MCF 10A (cell line): ENCODE measurements at regions not wholly inside any gene's neighbourhood (a gene's known extent, or its start where the extent isn't known, plus 50 kb on each side); places are given as distances from the start of the nearest gene placed in this dataset.

ENCODE experiments used
- BruUV-seq: library from RNA; stranded (reverse); fragments of 400-500 nt; replicated peaks from 2 replicates; lab custom pipeline; 2021; lab: Mats Ljungman, UMichigan
- CTCF ChIA-PET: fragments of 300-600 bp; sonication (Branson Sonifier 250); formaldehyde crosslinking; extraction: SDS; loops from one replicate; lab custom pipeline; 2021; ENCODE audit warnings: antibody characterized with exemption, inconsistent platforms; lab: Yijun Ruan, JAX
- POLR2A ChIA-PET: fragments of 300-600, 350-650 bp; sonication (Branson Sonifier 250); formaldehyde crosslinking; extraction: SDS; loops from one replicate; lab custom pipeline; 2020; ENCODE audit warnings: antibody characterized with exemption, inconsistent platforms; lab: Yijun Ruan, JAX
- DNase-seq: peaks from one replicate; pipeline ENCODE4 v3.0.0-alpha.2; 2018; ENCODE audit not compliant: unreplicated experiment
- H3K27ac Mint-ChIP-seq: one replicate; pipeline ENCODE4 v1.8.0; 2022; ENCODE audit warnings: mild to moderate bottlenecking, low read depth, mixed read lengths; ENCODE audit not compliant: unreplicated experiment
- H3K27me3 Mint-ChIP-seq: one replicate; pipeline ENCODE4 v1.8.0; 2022; ENCODE audit warnings: mixed read lengths; ENCODE audit not compliant: insufficient read depth, unreplicated experiment
- H3K36me3 Mint-ChIP-seq: one replicate; pipeline ENCODE4 v1.8.0; 2022; ENCODE audit warnings: mild to moderate bottlenecking, moderate library complexity, mixed read lengths; ENCODE audit not compliant: insufficient read depth, unreplicated experiment
- H3K4me1 Mint-ChIP-seq: one replicate; pipeline ENCODE4 v1.8.0; 2022; ENCODE audit warnings: mixed read lengths; ENCODE audit not compliant: insufficient read depth, unreplicated experiment
- H3K4me3 Mint-ChIP-seq: one replicate; pipeline ENCODE4 v1.8.0; 2022; ENCODE audit warnings: mild to moderate bottlenecking, moderate library complexity, mixed read lengths; ENCODE audit not compliant: unreplicated experiment
- H3K9me3 Mint-ChIP-seq: one replicate; pipeline ENCODE4 v1.8.0; 2022; ENCODE audit warnings: mixed read lengths; ENCODE audit not compliant: unreplicated experiment
- intact Hi-C: fragments of 100-400 bp; cut with micrococcal nuclease; formaldehyde crosslinking; loops from 2 replicates; pipeline ENCODE4 v1.14.1; 2022
- TF ChIP-seq, protein P1 (sequence below): fragments of 200-600 bp; IDR thresholded peaks from one replicate; pipeline ENCODE4 v1.8.0; 2022; ENCODE audit warnings: antibody characterized with exemption, mild to moderate bottlenecking; ENCODE audit not compliant: unreplicated experiment

DNA sequence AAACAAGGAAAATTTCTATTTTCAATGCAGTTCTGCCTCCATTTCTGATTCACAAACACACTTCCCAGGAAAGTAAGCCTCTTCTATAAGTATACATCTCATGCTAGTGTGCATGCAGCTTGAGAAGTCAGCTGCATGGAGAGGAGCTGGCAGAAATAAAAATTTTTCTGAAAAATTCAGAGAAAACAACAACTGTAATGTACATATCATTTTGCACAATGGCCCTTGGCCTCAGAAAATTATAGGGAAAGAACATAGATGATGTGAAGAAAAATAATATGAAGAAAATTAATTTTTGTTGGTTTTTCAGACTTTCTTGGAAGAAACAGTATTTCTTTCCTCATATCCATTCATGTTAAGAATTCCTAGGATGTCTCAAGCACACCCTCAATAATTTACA lies 277.8 kb upstream of the ADRA1B start:
- Mint-ChIP-seq H3K4me1 (no peaks in the 10 kb centered on the region), H3K9me3 (no peaks in the 10 kb centered on the region), H3K27ac (no peak overlapping the region), H3K27me3 (no peaks in the 10 kb centered on the region), H3K4me3 (no peak overlapping the region), H3K36me3 (no peaks in the 10 kb centered on the region)
- intact Hi-C loops: no loop called here
- CTCF ChIA-PET: interaction anchor here (0.8 kb wide), 1 partner anchor 26 kb away, joined by 3 read pairs; no protein-coding TSS in a partner anchor
- POLR2A ChIA-PET: interaction anchor here (0.7 kb wide), 1 partner anchor 460 kb away, joined by 3 read pairs; no protein-coding TSS in a partner anchor
- no peak for DNase-seq
- TF ChIP-seq, protein P1, sequence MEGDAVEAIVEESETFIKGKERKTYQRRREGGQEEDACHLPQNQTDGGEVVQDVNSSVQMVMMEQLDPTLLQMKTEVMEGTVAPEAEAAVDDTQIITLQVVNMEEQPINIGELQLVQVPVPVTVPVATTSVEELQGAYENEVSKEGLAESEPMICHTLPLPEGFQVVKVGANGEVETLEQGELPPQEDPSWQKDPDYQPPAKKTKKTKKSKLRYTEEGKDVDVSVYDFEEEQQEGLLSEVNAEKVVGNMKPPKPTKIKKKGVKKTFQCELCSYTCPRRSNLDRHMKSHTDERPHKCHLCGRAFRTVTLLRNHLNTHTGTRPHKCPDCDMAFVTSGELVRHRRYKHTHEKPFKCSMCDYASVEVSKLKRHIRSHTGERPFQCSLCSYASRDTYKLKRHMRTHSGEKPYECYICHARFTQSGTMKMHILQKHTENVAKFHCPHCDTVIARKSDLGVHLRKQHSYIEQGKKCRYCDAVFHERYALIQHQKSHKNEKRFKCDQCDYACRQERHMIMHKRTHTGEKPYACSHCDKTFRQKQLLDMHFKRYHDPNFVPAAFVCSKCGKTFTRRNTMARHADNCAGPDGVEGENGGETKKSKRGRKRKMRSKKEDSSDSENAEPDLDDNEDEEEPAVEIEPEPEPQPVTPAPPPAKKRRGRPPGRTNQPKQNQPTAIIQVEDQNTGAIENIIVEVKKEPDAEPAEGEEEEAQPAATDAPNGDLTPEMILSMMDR: no peak
- no TSS peak for BruUV-seq

DNA sequence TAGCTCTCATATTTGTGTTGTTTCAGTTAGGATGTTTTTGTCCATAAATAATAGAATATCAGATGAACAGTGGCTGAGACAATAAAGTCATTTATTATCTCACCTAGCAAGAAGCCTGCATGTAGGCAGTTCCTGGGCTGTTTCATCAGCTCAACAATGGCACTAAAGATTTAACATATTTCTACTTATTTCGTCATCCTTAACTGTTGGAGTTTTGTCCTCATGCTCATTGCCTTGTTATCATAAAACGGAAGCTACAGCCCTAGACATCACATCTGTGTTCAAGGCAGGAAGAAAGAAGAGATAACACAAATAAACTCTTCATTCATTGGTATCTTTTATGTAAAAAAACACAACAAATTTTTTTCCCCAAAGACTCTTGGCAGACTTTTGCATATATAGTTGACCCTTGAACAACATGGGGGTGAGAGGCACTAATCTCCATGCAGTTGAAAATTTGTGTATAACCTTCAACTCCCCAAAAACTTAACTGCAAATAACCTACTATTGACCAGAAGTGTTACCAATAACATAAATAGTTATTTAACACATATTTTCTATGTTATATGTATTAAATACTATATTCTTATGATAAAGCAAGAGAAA lies 277.2 kb upstream of the ADRA1B start:
- Mint-ChIP-seq H3K9me3 (no peaks in the 10 kb centered on the region), H3K27me3 (no peaks in the 10 kb centered on the region), H3K27ac (no peak overlapping the region), H3K4me3 (no peak overlapping the region), H3K36me3 (no peaks in the 10 kb centered on the region), H3K4me1 (no peaks in the 10 kb centered on the region)
- CTCF ChIA-PET: interaction anchor here (0.8 kb wide), 1 partner anchor 26 kb away, joined by 3 read pairs; no protein-coding TSS in a partner anchor
- BruUV-seq: no TSS peak
- DNase-seq: no peak
- TF ChIP-seq, protein P1: no peak
- POLR2A ChIA-PET: interaction anchor here (0.7 kb wide), 1 partner anchor 460 kb away, joined by 3 read pairs; no protein-coding TSS in a partner anchor
- intact Hi-C loops: no loop called here

DNA sequence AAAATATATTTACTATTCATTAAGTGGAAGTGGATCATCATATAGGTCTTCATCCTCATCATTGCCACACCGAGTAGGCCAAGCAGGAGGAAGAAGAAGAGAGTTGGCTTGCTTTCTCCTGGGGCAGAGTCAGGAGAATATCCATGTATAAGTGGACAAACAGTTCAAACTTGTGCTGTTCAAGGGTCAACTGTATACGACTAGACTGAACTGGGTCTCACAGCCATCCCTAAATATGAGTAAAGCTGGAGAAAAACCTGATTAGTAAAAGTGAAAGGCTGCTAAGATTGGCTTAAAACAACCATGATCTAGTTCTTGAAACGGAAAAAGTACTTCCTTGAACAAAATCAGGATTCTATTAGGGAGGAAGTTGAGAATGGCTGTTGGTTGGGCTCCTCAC lies 276.7 kb upstream of the ADRA1B start:
- no peaks in the 10 kb centered on the region for H3K9me3 Mint-ChIP-seq
- no peak for DNase-seq

DNA sequence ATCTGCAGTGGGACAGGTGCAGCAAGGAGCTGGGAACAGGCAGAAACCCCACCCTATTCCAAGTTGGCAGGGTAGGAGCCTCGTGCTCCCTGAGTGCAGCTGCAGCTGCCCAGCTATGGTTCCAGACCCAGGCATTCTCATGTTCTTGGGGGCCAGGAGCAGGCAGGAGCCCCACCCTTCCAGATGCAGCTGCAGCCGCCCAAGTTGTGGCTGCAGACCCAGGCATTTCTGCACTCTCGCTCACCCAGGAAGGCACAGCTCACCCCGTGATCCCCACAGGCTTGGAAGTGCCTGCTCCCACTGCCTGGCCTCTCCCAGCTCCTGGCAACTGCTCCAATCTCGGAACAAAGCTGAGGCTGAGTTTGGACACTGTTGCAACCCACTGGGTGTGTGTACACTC lies 275.8 kb upstream of the ADRA1B start:
- DNase-seq: no peak
- TF ChIP-seq, protein P1: no peak
- Mint-ChIP-seq H3K9me3 (no peaks in the 10 kb centered on the region), H3K4me3 (no peak overlapping the region), H3K36me3 (no peaks in the 10 kb centered on the region), H3K27me3 (no peaks in the 10 kb centered on the region), H3K4me1 (no peaks in the 10 kb centered on the region), H3K27ac (no peak overlapping the region)
- BruUV-seq: no TSS peak
- intact Hi-C loops: no loop called here
- ChIA-PET CTCF (interaction anchor here (0.6 kb wide), 1 partner anchor 36 kb away, joined by 3 read pairs; no protein-coding TSS in a partner anchor), POLR2A (no interaction called here)

More for the DNA sequence above, 276.7 kb upstream of the ADRA1B start:
- H3K36me3 Mint-ChIP-seq: no peaks in the 10 kb centered on the region
- H3K27ac Mint-ChIP-seq: no peak overlapping the region
- no TSS peak for BruUV-seq
- no peak overlapping the region for H3K4me3 Mint-ChIP-seq
- POLR2A ChIA-PET: no interaction called here
- TF ChIP-seq, protein P1: no peak
- CTCF ChIA-PET: no interaction called here
- no peaks in the 10 kb centered on the region for H3K27me3 Mint-ChIP-seq
- intact Hi-C loops: no loop called here
- H3K4me1 Mint-ChIP-seq: no peaks in the 10 kb centered on the region
